LNCaP clone FGC (cell line): ENCODE measurements at regions not wholly inside any gene's neighbourhood (a gene's known extent, or its start where the extent isn't known, plus 50 kb on each side); places are given as distances from the start of the nearest gene placed in this dataset.

Experiments
- DNase-seq: peaks from one replicate; pipeline ENCODE4 v3.0.0-alpha.2; 2011; ENCODE audit warnings: low read depth
- H3K4me3 ChIP-seq: 2 replicates; pipeline ENCODE4 v1.5.1; 2011; ENCODE audit warnings: mild to moderate bottlenecking, low read depth, low read length, control low read depth
- CTCF ChIP-seq: IDR thresholded peaks from 2 replicates; pipeline ENCODE4 v1.5.1; 2012; ENCODE audit warnings: mild to moderate bottlenecking; ENCODE audit not compliant: control insufficient read depth, insufficient read depth; ENCODE audit errors: extremely low read depth

- TF ChIP-seq CTCF, result no peak
- no peak for DNase-seq
- no peak overlapping the region for H3K4me3 ChIP-seq
These were observed 167.6 kb upstream of the DKK2 start for GRCh38 chr4:107203733-107204132.

GRCh38 chr4:107202744-107203143 is 166.6 kb upstream of the DKK2 start:
- no peak overlapping the region for H3K4me3 ChIP-seq
- no peak for DNase-seq
- no peak for TF ChIP-seq CTCF

- no peak overlapping the region for H3K4me3 ChIP-seq
- no peak for DNase-seq
- no peak for TF ChIP-seq CTCF
These were observed 161.0 kb upstream of the DKK2 start for GRCh38 chr4:107197121-107197520.

GRCh38 chr4:107196312-107196711 is 160.2 kb upstream of the DKK2 start:
- no peak for DNase-seq
- H3K4me3 ChIP-seq, result no peak overlapping the region
- no peak for TF ChIP-seq CTCF

- H3K4me3 ChIP-seq, result no peak overlapping the region
- no peak for DNase-seq
- TF ChIP-seq CTCF, result no peak
These were observed 157.9 kb upstream of the DKK2 start for GRCh38 chr4:107194005-107194404.

GRCh38 chr4:107192601-107193000 is 156.5 kb upstream of the DKK2 start:
- no peak for TF ChIP-seq CTCF
- DNase-seq, result no peak

GRCh38 chr4:107187091-107187490 is 151.0 kb upstream of the DKK2 start:
- H3K4me3 ChIP-seq, result no peak overlapping the region
- no peak for DNase-seq
- TF ChIP-seq CTCF, result no peak

More at GRCh38 chr4:107192601-107193000, 156.5 kb upstream of the DKK2 start:
- no peak overlapping the region for H3K4me3 ChIP-seq
